ENCODE measurements at regions not wholly inside any gene's neighbourhood (a gene's known extent, or its start where the extent isn't known, plus 50 kb on each side); places are given as distances from the start of the nearest gene placed in this dataset.

GRCh38 chr4:16442296-16442695 is 216.0 kb upstream of the TAPT1 start:
- TF ChIP-seq MAZ (CRISPR knock-in tag; conservative IDR thresholded peaks at IDR 0.05 in 1 of 2, IDR thresholded peaks at IDR 0.05 in 1 of 2) = no peak
- TF ChIP-seq CTCF (IDR thresholded peaks at IDR 0.05 in 2 of 3, conservative IDR thresholded peaks at IDR 0.05 in 1 of 3; ENCODE audit: insufficient read depth in 2 of 3, low read depth in 1 of 3, low read length in 3 of 3) = no peak
- no peak for TF ChIP-seq NFYB (IDR thresholded peaks at IDR 0.05; ENCODE audit: extremely low read depth, insufficient read length)
- TF ChIP-seq PHF21A (IDR thresholded peaks at IDR 0.05; ENCODE audit: borderline replicate concordance, low read depth) = no peak
- no peak for TF ChIP-seq REST (IDR thresholded peaks at IDR 0.05; ENCODE audit: borderline replicate concordance)
- no peak for TF ChIP-seq REST (CRISPR knock-in tag; IDR thresholded peaks at IDR 0.05; ENCODE audit: low read depth)
- TF ChIP-seq ZNF347 (CRISPR knock-in tag; IDR thresholded peaks at IDR 0.05; ENCODE audit: low read depth) = no peak
- no peak for TF ChIP-seq KDM2B (CRISPR knock-in tag; IDR thresholded peaks at IDR 0.05)
- no peak for TF ChIP-seq EZH2 (IDR thresholded peaks at IDR 0.05; ENCODE audit: borderline replicate concordance, low read depth, low read length)
- TF ChIP-seq ZFP36 (IDR thresholded peaks at IDR 0.05; ENCODE audit: low read depth, low read length, partially characterized antibody) = no peak
